ENCODE measurements at regions not wholly inside any gene's neighbourhood (a gene's known extent, or its start where the extent isn't known, plus 50 kb on each side); places are given as distances from the start of the nearest gene placed in this dataset.

- DNase-seq: no peak
- no peaks in the 10 kb centered on the region for H3K27me3 ChIP-seq (replicated peaks)
- in situ Hi-C loops (cut with HindIII; ENCODE audit: low pct_ligation_motif_present, low sequenced_read_pairs): no loop called here
Observed at GRCh38 chr10:84924131-84924530, 595.7 kb downstream of the CCSER2 start.

GRCh38 chr10:84925495-84925894 lies 597.1 kb downstream of the CCSER2 start:
- Histone ChIP-seq H3K36me3 (replicated peaks) (no peaks in the 10 kb centered on the region), H3K4me3 (ENCODE audit: low read depth, low read length) (no peak overlapping the region), H3K27ac (no peak overlapping the region), H3K27me3 (replicated peaks) (no peaks in the 10 kb centered on the region)
- no peak for DNase-seq
- in situ Hi-C loops (cut with HindIII; ENCODE audit: low pct_ligation_motif_present, low sequenced_read_pairs): no loop called here
- TF ChIP-seq CTCF (IDR thresholded peaks at IDR 0.05; ENCODE audit: low read depth, low read length, missing control alignments): no peak

More at GRCh38 chr10:84924131-84924530, 595.7 kb downstream of the CCSER2 start:
- no peaks in the 10 kb centered on the region for H3K36me3 ChIP-seq (replicated peaks)
- no peak for TF ChIP-seq CTCF (IDR thresholded peaks at IDR 0.05; ENCODE audit: low read depth, low read length, missing control alignments)
- no peak overlapping the region for H3K27ac ChIP-seq
- no peak overlapping the region for H3K4me3 ChIP-seq (ENCODE audit: low read depth, low read length)

GRCh38 chr10:84933402-84933801 lies 605.0 kb downstream of the CCSER2 start:
- no peak for DNase-seq
- H3K27ac ChIP-seq: no peak overlapping the region
- TF ChIP-seq CTCF (IDR thresholded peaks at IDR 0.05; ENCODE audit: low read depth, low read length, missing control alignments): no peak
- H3K27me3 ChIP-seq (replicated peaks): no peaks in the 10 kb centered on the region
- H3K4me3 ChIP-seq (ENCODE audit: low read depth, low read length): no peak overlapping the region
- in situ Hi-C loops (cut with HindIII; ENCODE audit: low pct_ligation_motif_present, low sequenced_read_pairs): no loop called here
- H3K36me3 ChIP-seq (replicated peaks): no peaks in the 10 kb centered on the region

GRCh38 chr10:84935772-84936171 lies 607.4 kb downstream of the CCSER2 start:
- in situ Hi-C loops (cut with HindIII; ENCODE audit: low pct_ligation_motif_present, low sequenced_read_pairs): no loop called here
- Histone ChIP-seq H3K36me3 (replicated peaks) (no peaks in the 10 kb centered on the region), H3K27me3 (replicated peaks) (no peaks in the 10 kb centered on the region), H3K27ac (no peak overlapping the region), H3K4me3 (ENCODE audit: low read depth, low read length) (no peak overlapping the region)
- no peak for TF ChIP-seq CTCF (IDR thresholded peaks at IDR 0.05; ENCODE audit: low read depth, low read length, missing control alignments)
- DNase-seq: no peak

GRCh38 chr10:84938117-84938905 lies 609.9 kb downstream of the CCSER2 start:
- no peaks in the 10 kb centered on the region for H3K27me3 ChIP-seq (replicated peaks)
- in situ Hi-C loops (cut with HindIII; ENCODE audit: low pct_ligation_motif_present, low sequenced_read_pairs): no loop called here
- no peaks in the 10 kb centered on the region for H3K36me3 ChIP-seq (replicated peaks)
- no peak for TF ChIP-seq CTCF (IDR thresholded peaks at IDR 0.05; ENCODE audit: low read depth, low read length, missing control alignments)
- H3K27ac ChIP-seq: no peak overlapping the region
- H3K4me3 ChIP-seq (ENCODE audit: low read depth, low read length): no peak overlapping the region
- DNase-seq: no peak

GRCh38 chr10:84943541-84943940 lies 615.2 kb downstream of the CCSER2 start:
- no peak overlapping the region for H3K4me3 ChIP-seq (ENCODE audit: low read depth, low read length)
- no peak for DNase-seq
- no peaks in the 10 kb centered on the region for H3K27me3 ChIP-seq (replicated peaks)
- in situ Hi-C loops (cut with HindIII; ENCODE audit: low pct_ligation_motif_present, low sequenced_read_pairs): no loop called here
- no peaks in the 10 kb centered on the region for H3K36me3 ChIP-seq (replicated peaks)
- H3K27ac ChIP-seq: no peak overlapping the region
- TF ChIP-seq CTCF (IDR thresholded peaks at IDR 0.05; ENCODE audit: low read depth, low read length, missing control alignments): no peak
